NCI-H1092 treated with DMSO at 0.1 percent for 48 hours (cell line): ENCODE measurements at regions not wholly inside any gene's neighbourhood (a gene's known extent, or its start where the extent isn't known, plus 50 kb on each side); places are given as distances from the start of the nearest gene placed in this dataset.

Experiments used
- DNase-seq: peaks from one replicate; lab custom pipeline; 2025; lab: John Stamatoyannopoulos, UW

- no peak for DNase-seq
Observed at GRCh38 chr4:166635367-166635766, 598.9 kb downstream of the SPOCK3 start.

GRCh38 chr4:166637816-166638215 lies 596.5 kb downstream of the SPOCK3 start:
- DNase-seq = no peak

- no peak for DNase-seq
Observed at GRCh38 chr4:166655231-166655630, 579.1 kb downstream of the SPOCK3 start.

GRCh38 chr4:166655705-166656104 lies 578.6 kb downstream of the SPOCK3 start:
- DNase-seq = no peak

- DNase-seq = no peak
Observed at GRCh38 chr4:166657261-166657660, 577.0 kb downstream of the SPOCK3 start.

GRCh38 chr4:166658585-166658984 lies 575.7 kb downstream of the SPOCK3 start:
- DNase-seq = no peak

- DNase-seq = no peak
Observed at GRCh38 chr4:166662266-166662843, 571.9 kb downstream of the SPOCK3 start.

- no peak for DNase-seq
Observed at GRCh38 chr4:166670341-166670740, 564.0 kb downstream of the SPOCK3 start.

- DNase-seq = no peak
Observed at GRCh38 chr4:166673911-166674310, 560.4 kb downstream of the SPOCK3 start.

GRCh38 chr4:166675411-166675810 lies 558.9 kb downstream of the SPOCK3 start:
- no peak for DNase-seq

- no peak for DNase-seq
Observed at GRCh38 chr4:166680796-166681195, 553.5 kb downstream of the SPOCK3 start.

GRCh38 chr4:166682200-166682599 lies 552.1 kb downstream of the SPOCK3 start:
- no peak for DNase-seq
